COLO668 (cell line): ENCODE measurements at regions not wholly inside any gene's neighbourhood (a gene's known extent, or its start where the extent isn't known, plus 50 kb on each side); places are given as distances from the start of the nearest gene placed in this dataset.

Experiments used
- DNase-seq: peaks from one replicate; lab custom pipeline; 2025; ENCODE audit not compliant: unreplicated experiment; lab: John Stamatoyannopoulos, UW

- no peak for DNase-seq
Measured at GRCh38 chr6:105817961-105818360, 268.2 kb upstream of the PRDM1 start.

DNA sequence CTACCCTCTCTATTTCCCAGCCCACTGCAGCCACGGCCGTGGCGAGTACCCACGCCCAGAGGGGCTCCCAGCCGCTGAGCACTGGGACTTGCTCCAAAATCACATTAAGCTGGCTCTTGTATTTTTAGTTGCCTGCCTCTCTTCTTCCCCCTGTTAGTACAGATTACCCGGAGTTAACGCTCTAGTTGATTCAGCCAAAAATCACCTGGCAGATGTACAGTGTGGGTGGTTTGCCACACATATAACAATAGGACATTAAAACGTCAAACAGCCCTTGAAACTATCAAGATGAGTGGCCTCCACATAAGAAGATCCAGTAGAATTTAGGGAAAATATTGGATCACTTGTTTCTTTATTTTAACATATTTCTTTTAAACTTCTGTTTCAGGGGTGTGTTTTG, 268.8 kb upstream of the PRDM1 start:
- DNase-seq, result no peak

- DNase-seq, result no peak
Measured at GRCh38 chr6:105816847-105817246, 269.3 kb upstream of the PRDM1 start.

DNA sequence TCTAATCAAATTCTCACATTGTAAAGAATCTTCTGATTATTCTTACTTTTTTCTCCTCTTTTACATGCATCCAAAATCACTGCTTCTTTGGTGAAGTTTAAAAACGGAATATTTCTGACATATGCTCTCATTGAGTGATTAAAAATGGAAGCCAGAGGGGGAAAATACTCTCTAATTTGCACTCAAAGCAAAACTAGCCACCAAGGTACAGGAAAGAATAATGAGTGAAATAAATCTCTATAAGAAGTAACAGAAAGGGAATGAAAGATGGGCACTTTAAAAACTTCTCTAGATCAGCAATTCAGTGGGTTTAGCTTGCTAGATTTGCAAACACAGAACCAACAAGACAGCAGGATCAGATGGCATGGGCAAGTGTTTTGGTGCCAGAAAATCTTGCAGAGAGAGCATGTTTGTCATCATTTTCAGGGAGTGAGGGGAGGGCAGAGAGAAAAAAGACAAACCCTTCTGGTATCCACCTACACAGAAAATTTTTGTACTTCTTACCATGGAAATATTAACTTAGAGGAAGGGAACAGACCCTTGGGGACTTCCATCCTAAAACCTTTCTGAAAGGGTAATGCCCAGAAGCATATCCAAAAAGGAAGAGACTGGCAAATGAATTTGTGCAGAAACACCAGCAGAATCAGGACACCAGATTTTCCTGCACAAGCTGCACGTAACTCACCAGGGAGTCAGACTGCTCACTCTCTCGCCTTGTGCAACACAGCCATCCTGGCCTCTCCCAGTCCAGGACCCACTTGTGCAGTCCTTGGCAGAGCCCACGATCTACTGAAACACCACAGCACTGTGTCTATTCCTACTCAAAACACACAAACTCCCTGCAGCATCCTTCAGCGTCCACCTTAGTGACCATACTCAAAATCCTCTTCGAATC, 270.2 kb upstream of the PRDM1 start:
- no peak for DNase-seq

DNA sequence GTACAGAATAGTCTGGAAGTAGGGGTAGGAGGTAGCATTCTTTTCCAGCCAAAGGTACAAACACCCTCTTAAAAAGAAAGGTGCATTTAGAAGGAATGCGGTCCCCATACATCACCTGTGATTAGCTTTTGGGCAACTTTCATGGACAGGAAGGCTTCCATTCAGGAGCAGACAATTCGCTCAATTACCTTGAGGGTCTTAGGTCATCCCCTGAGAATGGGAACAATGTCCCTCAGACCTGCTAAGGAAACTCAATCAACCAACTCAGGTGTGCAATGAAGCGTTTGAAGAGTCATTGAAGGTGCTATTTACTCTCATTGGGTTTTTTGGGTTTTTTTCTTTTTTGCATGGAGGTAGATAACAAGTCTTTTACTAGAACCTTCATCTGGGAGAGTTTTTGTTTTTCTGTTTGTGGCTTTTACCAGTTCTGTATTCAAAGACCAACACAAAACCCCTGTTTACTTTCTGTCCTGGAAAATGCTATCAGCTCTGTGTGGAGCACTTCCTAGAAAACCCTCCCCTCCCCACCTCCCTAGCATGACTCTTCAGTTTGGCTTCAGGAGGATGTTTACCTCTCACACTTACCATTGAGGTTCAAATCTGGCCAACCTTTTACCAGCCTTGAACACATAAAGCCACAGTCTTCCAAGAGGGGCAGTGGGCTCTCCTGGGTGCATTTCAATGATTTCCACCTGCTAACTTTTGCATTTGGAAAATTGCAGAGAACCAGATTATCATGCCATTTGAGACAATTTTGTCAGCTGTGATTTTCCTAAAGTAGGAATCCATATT, 271.2 kb upstream of the PRDM1 start:
- DNase-seq, result no peak

DNA sequence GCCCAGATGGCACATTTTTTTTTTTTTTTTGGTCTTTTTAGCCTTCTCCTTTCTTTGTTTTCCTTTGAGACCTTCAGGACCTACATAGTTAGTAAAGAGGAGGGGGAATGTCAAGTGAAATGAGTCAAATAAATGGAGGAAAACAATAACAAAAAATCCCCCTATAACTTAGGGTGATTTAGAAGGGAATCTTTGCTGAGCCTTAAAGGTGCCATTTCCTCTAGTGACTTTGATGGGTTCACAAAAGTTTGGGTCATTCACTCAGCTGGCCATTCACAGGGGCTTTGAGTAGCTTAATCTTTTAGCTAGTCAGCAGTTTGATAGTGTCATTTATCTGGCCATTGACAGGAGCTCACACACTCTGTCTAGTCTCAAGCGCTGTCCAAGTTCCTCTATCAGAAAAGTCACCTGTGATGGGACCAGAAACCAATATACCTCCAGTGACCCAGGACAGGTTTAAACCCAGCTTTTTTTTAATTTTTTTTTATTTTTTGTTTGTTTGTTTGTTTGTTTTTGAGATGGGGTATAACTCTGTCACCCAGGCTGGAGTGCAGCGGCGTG, 275.1 kb upstream of the PRDM1 start:
- DNase-seq, result no peak

DNA sequence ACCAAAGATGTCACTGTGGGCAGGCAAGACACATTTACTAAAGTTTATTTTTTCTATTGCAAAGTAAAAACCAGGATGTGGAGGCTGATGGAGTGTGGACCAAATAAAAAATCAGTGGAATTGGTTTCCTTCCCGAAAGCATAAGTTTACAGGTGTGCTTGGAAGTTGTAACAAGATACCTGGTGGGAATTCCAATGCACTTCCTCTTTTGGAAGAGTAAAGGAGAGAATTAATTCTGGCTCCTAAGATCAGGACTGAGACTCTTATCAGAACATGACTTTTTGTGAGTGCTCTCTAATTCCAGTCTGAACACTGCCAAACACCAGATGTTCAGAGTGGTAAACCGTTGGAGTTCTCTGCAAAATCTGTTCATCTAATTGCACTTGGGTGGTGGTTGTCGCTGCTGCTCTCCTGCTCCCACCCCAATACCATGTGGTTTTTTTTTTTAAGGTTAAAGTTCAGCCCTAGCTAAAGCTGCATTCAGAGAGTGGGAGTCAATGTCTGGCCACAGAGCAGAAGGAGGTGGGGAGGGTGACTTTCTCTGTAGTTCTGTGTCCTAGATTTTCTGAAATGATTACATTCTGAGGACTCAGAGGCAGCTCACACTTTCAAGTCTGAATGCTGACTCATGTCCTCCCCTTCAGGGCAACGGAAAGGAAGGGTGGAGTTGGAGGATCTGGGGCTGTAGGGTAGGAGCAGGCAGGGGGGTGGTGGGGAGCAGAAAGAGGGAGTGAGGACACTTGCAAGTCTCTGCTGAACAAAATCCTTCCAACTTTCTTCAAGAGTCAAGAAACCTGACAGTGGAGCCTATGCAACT, 275.8 kb upstream of the PRDM1 start:
- no peak for DNase-seq

DNA sequence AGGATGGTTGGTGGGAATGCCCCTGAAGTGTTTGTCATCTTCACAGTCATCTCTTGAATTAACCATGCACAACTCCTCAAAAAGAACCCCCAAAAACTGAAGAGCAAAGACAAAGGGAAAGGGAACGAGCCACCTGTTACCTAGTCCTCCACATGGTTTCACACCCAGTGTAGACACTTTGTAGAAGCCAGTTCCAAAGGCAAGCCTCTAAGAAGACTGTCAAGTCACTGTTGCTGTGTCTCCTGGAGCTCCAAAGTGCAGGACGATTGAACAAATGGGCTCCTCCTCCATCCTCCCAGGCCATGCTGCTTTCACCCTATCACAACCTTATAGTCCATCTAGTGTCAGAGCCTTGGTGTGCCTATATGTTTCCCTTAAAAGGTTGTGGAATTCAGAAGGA, 277.6 kb upstream of the PRDM1 start:
- DNase-seq, result no peak

DNA sequence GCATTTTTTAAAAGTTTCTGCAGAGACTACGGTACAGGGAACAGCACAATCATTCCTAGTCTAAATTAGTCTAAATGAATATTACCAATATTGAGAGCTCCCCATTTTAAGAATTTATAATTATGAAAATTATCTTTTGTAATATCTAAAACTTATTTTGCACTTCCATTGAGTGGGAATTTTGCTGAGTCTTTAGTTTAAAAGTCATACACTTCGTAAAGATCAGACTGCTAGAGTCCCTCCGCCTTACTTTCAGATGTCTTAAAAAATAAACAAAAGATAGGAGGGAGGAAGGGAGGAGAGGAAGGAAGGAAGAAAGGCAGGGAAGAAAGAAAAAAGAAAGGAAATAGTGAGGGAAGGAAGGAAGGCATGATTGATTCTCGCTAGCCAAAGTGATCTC, 278.2 kb upstream of the PRDM1 start:
- DNase-seq, result no peak

DNA sequence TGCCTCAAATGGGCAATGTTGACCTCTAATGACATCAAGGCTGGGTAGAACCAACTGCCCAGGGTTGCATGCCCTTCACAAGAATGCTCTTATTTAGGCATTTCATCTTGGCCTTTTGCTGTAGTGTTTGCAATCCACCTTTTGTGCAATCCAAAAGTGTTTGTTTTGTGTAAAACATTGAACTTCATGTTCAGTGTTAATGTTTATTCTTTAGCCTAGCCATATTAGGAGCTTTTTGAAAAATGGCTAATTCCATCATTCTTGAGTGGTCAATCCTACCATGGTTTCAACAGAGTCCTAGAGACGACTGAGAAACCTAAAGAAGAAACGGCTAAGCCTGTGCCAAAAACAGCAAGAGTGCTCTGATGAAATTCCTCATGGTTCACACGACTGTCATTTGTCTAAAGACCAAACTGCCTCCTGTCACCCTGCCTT, 279.6 kb upstream of the PRDM1 start:
- no peak for DNase-seq

GRCh38 chr6:105805501-105806023, 280.6 kb upstream of the PRDM1 start:
- no peak for DNase-seq

GRCh38 chr6:105804424-105804823, 281.7 kb upstream of the PRDM1 start:
- DNase-seq, result no peak

DNA sequence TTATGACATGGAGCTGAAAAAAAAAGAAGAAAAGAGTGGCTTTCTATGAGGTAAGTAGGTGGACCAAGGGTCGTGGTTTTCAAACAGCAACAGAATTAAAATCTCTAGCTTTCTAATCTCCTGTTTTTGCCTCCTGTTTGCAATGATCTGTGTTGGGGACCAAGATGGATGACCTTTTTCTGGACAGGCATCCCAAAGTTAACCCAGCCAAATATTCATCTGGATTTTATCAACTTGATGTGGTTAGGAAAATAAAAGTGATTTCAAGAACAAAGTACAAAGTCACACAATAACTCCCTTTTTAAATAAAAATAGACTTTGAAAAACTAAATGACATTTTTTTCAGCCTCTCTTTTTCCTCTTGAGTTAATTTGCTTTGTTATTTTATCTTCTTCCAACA, 282.1 kb upstream of the PRDM1 start:
- no peak for DNase-seq

DNA sequence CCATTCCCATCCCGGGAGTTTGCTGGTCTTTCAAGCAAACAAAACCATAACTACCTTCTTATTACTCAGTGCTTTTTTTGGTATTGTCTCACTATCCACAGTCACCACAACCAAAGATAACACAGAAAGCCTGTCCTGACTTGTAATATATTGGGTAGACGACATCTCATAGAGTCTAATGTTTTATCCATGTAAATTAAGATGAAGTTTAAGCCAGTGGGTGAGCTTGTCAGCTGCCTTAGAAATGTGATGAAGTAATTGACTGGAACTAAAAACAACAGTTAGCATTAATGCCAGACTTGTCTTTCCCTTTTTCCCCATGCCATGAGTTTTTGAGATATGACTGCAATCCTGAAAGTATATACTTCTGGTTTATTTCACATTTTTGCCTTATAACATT, 282.7 kb upstream of the PRDM1 start:
- no peak for DNase-seq

GRCh38 chr6:105802703-105803102, 283.4 kb upstream of the PRDM1 start:
- no peak for DNase-seq

DNA sequence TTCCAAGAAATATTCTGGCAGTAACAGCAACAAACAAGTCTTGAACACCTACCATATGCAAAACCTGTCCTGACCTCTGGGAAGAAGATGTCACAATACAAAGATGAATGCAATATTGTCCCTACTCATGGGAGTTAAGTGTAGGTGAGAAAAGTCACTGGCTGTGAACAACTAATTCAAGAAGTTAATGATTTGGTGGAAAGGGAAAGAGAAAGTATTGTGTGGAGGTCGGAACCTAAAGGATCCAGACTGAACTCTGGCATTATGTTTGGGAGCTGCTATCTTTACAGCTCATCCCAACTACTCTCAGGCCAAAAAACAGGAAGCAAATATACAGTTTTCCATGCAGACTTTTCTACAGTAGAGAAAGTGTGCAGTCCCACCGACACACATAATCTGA, 285.3 kb upstream of the PRDM1 start:
- no peak for DNase-seq

DNA sequence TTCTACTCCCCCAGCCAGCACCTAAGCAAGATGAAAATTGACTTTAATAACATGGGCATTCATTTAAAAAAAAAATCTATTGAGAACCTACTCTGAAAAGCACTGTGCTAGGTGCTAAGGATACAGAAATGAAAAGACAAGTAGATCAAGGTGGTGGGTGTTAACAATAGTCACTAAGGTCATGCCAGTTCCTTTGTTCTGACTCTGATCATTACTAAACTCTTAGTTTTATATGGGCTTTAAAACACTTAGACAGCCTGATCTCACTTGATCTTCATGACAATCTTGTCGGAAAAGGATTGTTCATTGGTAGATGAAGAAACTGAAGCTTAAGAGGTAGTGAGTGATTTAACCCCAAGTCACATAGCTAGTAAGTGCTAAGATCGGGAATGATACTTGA, 285.7 kb upstream of the PRDM1 start:
- DNase-seq, result no peak

GRCh38 chr6:105799056-105799455, 287.1 kb upstream of the PRDM1 start:
- DNase-seq, result no peak

DNA sequence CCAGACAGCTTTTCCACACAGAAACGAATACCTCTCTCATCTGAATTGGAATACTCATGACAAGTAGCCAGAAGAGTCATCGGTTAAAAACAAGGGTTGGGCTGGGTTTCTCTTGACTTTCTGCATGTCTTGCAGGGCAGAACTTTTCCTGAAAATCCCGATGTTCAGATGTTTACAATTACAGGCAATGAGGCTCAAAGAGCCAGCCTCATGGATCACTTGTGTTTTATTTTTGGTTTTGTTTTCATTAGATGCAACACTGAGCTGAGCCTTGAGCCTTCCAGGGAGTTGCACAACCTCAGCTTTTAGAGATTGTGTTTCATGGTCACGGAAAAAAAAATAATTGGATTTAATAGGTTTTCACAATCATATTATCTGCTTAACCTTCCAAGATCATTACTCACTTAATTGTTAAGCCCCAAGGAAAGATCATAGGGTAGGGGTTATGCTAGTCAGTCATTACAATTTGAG, 288.1 kb upstream of the PRDM1 start:
- no peak for DNase-seq

GRCh38 chr6:105797286-105797979, 288.7 kb upstream of the PRDM1 start:
- no peak for DNase-seq
